ENCODE measurements at regions not wholly inside any gene's neighbourhood (a gene's known extent, or its start where the extent isn't known, plus 50 kb on each side); places are given as distances from the start of the nearest gene placed in this dataset.

- no peak for DNase-seq
These were observed 360.6 kb downstream of the TDRD3 start for GRCh38 chr13:60757501-60758215.

- DNase-seq: no peak
These were observed 359.3 kb downstream of the TDRD3 start for GRCh38 chr13:60756306-60756705.

GRCh38 chr13:60755380-60756163 lies 358.6 kb downstream of the TDRD3 start:
- DNase-seq: no peak

GRCh38 chr13:60754211-60755090 lies 357.4 kb downstream of the TDRD3 start:
- DNase-seq: no peak

GRCh38 chr13:60753641-60754040 lies 356.6 kb downstream of the TDRD3 start:
- DNase-seq: no peak

GRCh38 chr13:60745343-60745742 lies 348.3 kb downstream of the TDRD3 start:
- no peak for DNase-seq

- no peak for DNase-seq
These were observed 336.9 kb downstream of the TDRD3 start for GRCh38 chr13:60733933-60734332.

GRCh38 chr13:60727140-60727539 lies 330.1 kb downstream of the TDRD3 start:
- DNase-seq: no peak

GRCh38 chr13:60721063-60721462 lies 324.0 kb downstream of the TDRD3 start:
- no peak for DNase-seq

GRCh38 chr13:60720590-60720989 lies 323.6 kb downstream of the TDRD3 start:
- DNase-seq: no peak

GRCh38 chr13:60716313-60716712 lies 319.3 kb downstream of the TDRD3 start:
- no peak for DNase-seq

GRCh38 chr13:60707878-60708277 lies 310.9 kb downstream of the TDRD3 start:
- no peak for DNase-seq

GRCh38 chr13:60701895-60702294 lies 304.9 kb downstream of the TDRD3 start:
- DNase-seq: no peak

- DNase-seq: no peak
These were observed 304.0 kb downstream of the TDRD3 start for GRCh38 chr13:60700994-60701393.

GRCh38 chr13:60699636-60700035 lies 302.6 kb downstream of the TDRD3 start:
- no peak for DNase-seq

GRCh38 chr13:60696602-60697001 lies 299.6 kb downstream of the TDRD3 start:
- DNase-seq: no peak

GRCh38 chr13:60691268-60691667 lies 294.2 kb downstream of the TDRD3 start:
- DNase-seq: no peak

GRCh38 chr13:60690604-60691003 lies 293.6 kb downstream of the TDRD3 start:
- DNase-seq: no peak

- no peak for DNase-seq
These were observed 292.6 kb downstream of the TDRD3 start for GRCh38 chr13:60689571-60689970.

- DNase-seq: no peak
These were observed 292.1 kb downstream of the TDRD3 start for GRCh38 chr13:60689076-60689475.

- DNase-seq: no peak
These were observed 283.1 kb downstream of the TDRD3 start for GRCh38 chr13:60679928-60680694.

- no peak for DNase-seq
These were observed 282.1 kb downstream of the TDRD3 start for GRCh38 chr13:60679131-60679530.

- DNase-seq: no peak
These were observed 274.4 kb downstream of the TDRD3 start for GRCh38 chr13:60671386-60671785.
